HG02623 (cell line): ENCODE measurements at regions not wholly inside any gene's neighbourhood (a gene's known extent, or its start where the extent isn't known, plus 50 kb on each side); places are given as distances from the start of the nearest gene placed in this dataset.

ENCODE experiments used
- ATAC-seq: cut with Tn5 transposase; IDR thresholded peaks from one replicate; pipeline ENCODE4 v1.9.1; 2021; ENCODE audit warnings: moderate library complexity; ENCODE audit not compliant: unreplicated experiment

- ATAC-seq = no peak
Observed at GRCh38 chr4:56286763-56287162, 100.5 kb downstream of the AASDH start.

GRCh38 chr4:56283375-56283774 is 103.9 kb downstream of the AASDH start:
- ATAC-seq = no peak

- no peak for ATAC-seq
Observed at GRCh38 chr4:56282004-56282403, 105.3 kb downstream of the AASDH start.

GRCh38 chr4:56276547-56276946 is 110.7 kb downstream of the AASDH start:
- no peak for ATAC-seq

- ATAC-seq = no peak
Observed at GRCh38 chr4:56273391-56273790, 113.9 kb downstream of the AASDH start.

- ATAC-seq = no peak
Observed at GRCh38 chr4:56272927-56273326, 114.4 kb downstream of the AASDH start.

GRCh38 chr4:56272003-56272402 is 115.3 kb downstream of the AASDH start:
- no peak for ATAC-seq

GRCh38 chr4:56271131-56271530 is 116.2 kb downstream of the AASDH start:
- ATAC-seq = no peak

- no peak for ATAC-seq
Observed at GRCh38 chr4:56267558-56267957, 119.7 kb downstream of the AASDH start.

GRCh38 chr4:56264873-56265272 is 122.4 kb downstream of the AASDH start:
- no peak for ATAC-seq

GRCh38 chr4:56261027-56261426 is 126.3 kb downstream of the AASDH start:
- ATAC-seq = peak; percentile 41

GRCh38 chr4:56260320-56260719 is 127.0 kb downstream of the AASDH start:
- ATAC-seq = no peak

- ATAC-seq = no peak
Observed at GRCh38 chr4:56259655-56260054, 127.6 kb downstream of the AASDH start.

- no peak for ATAC-seq
Observed at GRCh38 chr4:56255820-56256219, 131.5 kb downstream of the AASDH start.

- ATAC-seq = no peak
Observed at GRCh38 chr4:56253666-56254305, 133.5 kb downstream of the AASDH start.

- no peak for ATAC-seq
Observed at GRCh38 chr4:56252561-56253152, 134.6 kb downstream of the AASDH start.

GRCh38 chr4:56251556-56251955 is 135.7 kb downstream of the AASDH start:
- ATAC-seq = no peak

- no peak for ATAC-seq
Observed at GRCh38 chr4:56250776-56251175, 136.5 kb downstream of the AASDH start.

- ATAC-seq = no peak
Observed at GRCh38 chr4:56247646-56248045, 139.6 kb downstream of the AASDH start.

- no peak for ATAC-seq
Observed at GRCh38 chr4:56246233-56246610, 141.1 kb downstream of the AASDH start.

- no peak for ATAC-seq
Observed at GRCh38 chr4:56245547-56246232, 141.6 kb downstream of the AASDH start.

GRCh38 chr4:56244681-56245080 is 142.6 kb downstream of the AASDH start:
- no peak for ATAC-seq
